Fibroblast of lung (primary cell): ENCODE measurements at regions not wholly inside any gene's neighbourhood (a gene's known extent, or its start where the extent isn't known, plus 50 kb on each side); places are given as distances from the start of the nearest gene placed in this dataset.

Source experiments
- DNase-seq, 2 donors: peaks; one replicate each; pipeline versions ENCODE4 v3.0.0 to v3.0.0-alpha.2; 2010; ENCODE audit warnings: low read depth in 2 of 2
- H2AFZ ChIP-seq: 2 replicates; pipeline ENCODE4 v1.5.1; 2012; ENCODE audit warnings: low read length, control low read depth, inconsistent platforms
- H3K27ac ChIP-seq: 2 replicates; pipeline ENCODE4 v1.5.1; 2011; ENCODE audit warnings: low read length, control low read depth; ENCODE audit not compliant: insufficient read depth
- H3K27me3 ChIP-seq: 2 replicates; pipeline ENCODE4 v1.5.1; 2011; ENCODE audit warnings: mild to moderate bottlenecking, low read length; ENCODE audit not compliant: control insufficient read depth, insufficient read depth
- H3K36me3 ChIP-seq: 2 replicates; pipeline ENCODE4 v1.5.1; 2011; ENCODE audit warnings: low read length; ENCODE audit not compliant: control insufficient read depth, insufficient read depth
- H3K4me1 ChIP-seq: 2 replicates; pipeline ENCODE4 v1.5.1; 2011; ENCODE audit warnings: low read length; ENCODE audit not compliant: control insufficient read depth, insufficient read depth; ENCODE audit errors: extremely low read depth
- H3K4me2 ChIP-seq: 2 replicates; pipeline ENCODE4 v1.5.1; 2011; ENCODE audit warnings: low read length, control low read depth; ENCODE audit not compliant: insufficient read depth; ENCODE audit errors: extremely low read depth
- H3K4me3 ChIP-seq, 4 experiments: fragments of 200-600 bp in 1 of 4; sonication (generic) in 1 of 4; replicated peaks in 1 of 4; 2 replicates each; pipeline ENCODE4 v1.5.1; 2011 to 2016; ENCODE audit warnings: low read length in 4 of 4, low read depth in 3 of 4, mild to moderate bottlenecking in 3 of 4, control low read depth in 2 of 4, inconsistent platforms in 1 of 4, mixed read lengths in 1 of 4; ENCODE audit not compliant: insufficient read depth in 1 of 4; ENCODE audit errors: control extremely low read depth in 1 of 4
- H3K79me2 ChIP-seq: 2 replicates; pipeline ENCODE4 v1.5.1; 2012; ENCODE audit warnings: mild to moderate bottlenecking, low read length, inconsistent platforms; ENCODE audit not compliant: control insufficient read depth, insufficient read depth
- H3K9ac ChIP-seq: 2 replicates; pipeline ENCODE4 v1.5.1; 2011; ENCODE audit warnings: mild to moderate bottlenecking, low read length, control low read depth; ENCODE audit not compliant: insufficient read depth
- H3K9me3 ChIP-seq: 2 replicates; pipeline ENCODE4 v1.5.1; 2012; ENCODE audit warnings: low read depth, low read length; ENCODE audit not compliant: control insufficient read depth, insufficient read depth
- H4K20me1 ChIP-seq: 2 replicates; pipeline ENCODE4 v1.5.1; 2011; ENCODE audit warnings: low read length; ENCODE audit not compliant: control insufficient read depth, insufficient read depth; ENCODE audit errors: extremely low read depth
- EZH2 ChIP-seq: IDR thresholded peaks from 2 replicates; pipeline ENCODE4 v1.5.1; 2012; ENCODE audit warnings: low read length, control low read depth, mild to moderate bottlenecking; ENCODE audit errors: missing control alignments
- TF ChIP-seq, protein P1 (sequence below), 2 donors: IDR thresholded peaks in 1 of 2; conservative IDR thresholded peaks in 1 of 2; 1 replicate in 1 of 2; 2 replicates in 1 of 2; pipeline ENCODE4 v1.5.1; 2011 to 2012; ENCODE audit warnings: low read length in 2 of 2, control low read depth in 1 of 2, inconsistent platforms in 1 of 2, low read depth in 1 of 2, mild to moderate bottlenecking in 1 of 2

- no peaks in the 10 kb centered on the region for H4K20me1 ChIP-seq
- no peak overlapping the region for H3K27ac ChIP-seq
- H2AFZ ChIP-seq: no peak overlapping the region
- no peaks in the 10 kb centered on the region for H3K79me2 ChIP-seq
- TF ChIP-seq EZH2: no peak
- TF ChIP-seq, protein P1, sequence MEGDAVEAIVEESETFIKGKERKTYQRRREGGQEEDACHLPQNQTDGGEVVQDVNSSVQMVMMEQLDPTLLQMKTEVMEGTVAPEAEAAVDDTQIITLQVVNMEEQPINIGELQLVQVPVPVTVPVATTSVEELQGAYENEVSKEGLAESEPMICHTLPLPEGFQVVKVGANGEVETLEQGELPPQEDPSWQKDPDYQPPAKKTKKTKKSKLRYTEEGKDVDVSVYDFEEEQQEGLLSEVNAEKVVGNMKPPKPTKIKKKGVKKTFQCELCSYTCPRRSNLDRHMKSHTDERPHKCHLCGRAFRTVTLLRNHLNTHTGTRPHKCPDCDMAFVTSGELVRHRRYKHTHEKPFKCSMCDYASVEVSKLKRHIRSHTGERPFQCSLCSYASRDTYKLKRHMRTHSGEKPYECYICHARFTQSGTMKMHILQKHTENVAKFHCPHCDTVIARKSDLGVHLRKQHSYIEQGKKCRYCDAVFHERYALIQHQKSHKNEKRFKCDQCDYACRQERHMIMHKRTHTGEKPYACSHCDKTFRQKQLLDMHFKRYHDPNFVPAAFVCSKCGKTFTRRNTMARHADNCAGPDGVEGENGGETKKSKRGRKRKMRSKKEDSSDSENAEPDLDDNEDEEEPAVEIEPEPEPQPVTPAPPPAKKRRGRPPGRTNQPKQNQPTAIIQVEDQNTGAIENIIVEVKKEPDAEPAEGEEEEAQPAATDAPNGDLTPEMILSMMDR (conservative IDR thresholded peaks at IDR 0.05 in 1 of 2, IDR thresholded peaks at IDR 0.05 in 1 of 2; ENCODE audit: low read depth in 1 of 2, low read length in 2 of 2): no peak
- H3K9ac ChIP-seq: no peak overlapping the region
- no peak overlapping the region for H3K4me2 ChIP-seq
- H3K36me3 ChIP-seq: no peaks in the 10 kb centered on the region
- no peaks in the 10 kb centered on the region for H3K4me1 ChIP-seq
- H3K9me3 ChIP-seq: no peaks in the 10 kb centered on the region
- H3K4me3 ChIP-seq: no peak overlapping the region
- no peaks in the 10 kb centered on the region for H3K27me3 ChIP-seq
- DNase-seq: no peak
Measured at GRCh38 chr11:111099028-111099713, 146.4 kb upstream of the POU2AF2 start.

DNA sequence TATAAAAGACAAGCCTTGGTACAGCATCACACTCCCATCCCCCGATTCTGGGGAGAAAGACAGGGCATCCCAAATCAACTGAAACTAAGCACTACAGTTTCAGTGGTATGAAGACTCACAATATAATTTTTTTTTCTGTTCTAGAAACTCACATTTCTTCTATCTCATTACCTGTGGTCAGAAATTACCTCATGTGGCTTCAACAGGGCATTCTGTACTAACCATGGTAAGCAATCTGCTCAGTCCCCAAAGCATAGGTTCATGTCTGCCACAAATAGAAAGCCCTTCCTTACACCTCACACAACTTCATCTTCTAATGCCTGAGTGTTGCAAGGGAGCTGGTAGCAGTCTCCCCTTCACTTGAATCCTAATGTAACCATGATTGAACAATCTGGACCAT is 147.4 kb upstream of the POU2AF2 start:
- no peak for DNase-seq
- H3K36me3 ChIP-seq: no peaks in the 10 kb centered on the region
- H3K4me2 ChIP-seq: no peak overlapping the region
- no peaks in the 10 kb centered on the region for H3K79me2 ChIP-seq
- H3K4me1 ChIP-seq: no peaks in the 10 kb centered on the region
- H3K9me3 ChIP-seq: no peaks in the 10 kb centered on the region
- no peaks in the 10 kb centered on the region for H3K27me3 ChIP-seq
- no peak for TF ChIP-seq EZH2
- TF ChIP-seq, protein P1 (conservative IDR thresholded peaks at IDR 0.05 in 1 of 2, IDR thresholded peaks at IDR 0.05 in 1 of 2; ENCODE audit: low read depth in 1 of 2, low read length in 2 of 2): no peak
- H3K4me3 ChIP-seq: no peak overlapping the region
- H3K9ac ChIP-seq: no peak overlapping the region
- no peak overlapping the region for H2AFZ ChIP-seq
- no peak overlapping the region for H3K27ac ChIP-seq
- no peaks in the 10 kb centered on the region for H4K20me1 ChIP-seq

- Histone ChIP-seq H3K4me1 (no peaks in the 10 kb centered on the region), H2AFZ (peak overlapping the region; percentile 67), H3K27me3 (no peaks in the 10 kb centered on the region), H3K36me3 (no peaks in the 10 kb centered on the region), H4K20me1 (no peaks in the 10 kb centered on the region), H3K9me3 (no peaks in the 10 kb centered on the region), H3K27ac (no peak overlapping the region), H3K9ac (no peak overlapping the region), H3K79me2 (no peaks in the 10 kb centered on the region), H3K4me3 (peak overlapping the region; percentile 2 to 61 (median 35)), H3K4me2 (peak overlapping the region; percentile 48)
- TF ChIP-seq, protein P1 (conservative IDR thresholded peaks at IDR 0.05 in 1 of 2, IDR thresholded peaks at IDR 0.05 in 1 of 2; ENCODE audit: low read depth in 1 of 2, low read length in 2 of 2): no peak
- no peak for TF ChIP-seq EZH2
- DNase-seq: peak; percentile 22 to 63
Measured at GRCh38 chr11:111097191-111097590, 148.3 kb upstream of the POU2AF2 start.
